ENCODE measurements at regions not wholly inside any gene's neighbourhood (a gene's known extent, or its start where the extent isn't known, plus 50 kb on each side); places are given as distances from the start of the nearest gene placed in this dataset.

- TF ChIP-seq CTCF (conservative IDR thresholded peaks at IDR 0.05; ENCODE audit: low read length) = no peak
- no peak for TF ChIP-seq EZH2phosphoT487 (IDR thresholded peaks at IDR 0.05; ENCODE audit: borderline replicate concordance)
Measured at GRCh38 chr2:75792996-75793395, 82.3 kb upstream of the GCFC2 start.
